NCI-H146 treated with DMSO at 0.1 percent for 48 hours (cell line): ENCODE measurements at regions not wholly inside any gene's neighbourhood (a gene's known extent, or its start where the extent isn't known, plus 50 kb on each side); places are given as distances from the start of the nearest gene placed in this dataset.

Experiments used
- DNase-seq: peaks from one replicate; lab custom pipeline; 2025; ENCODE audit not compliant: unreplicated experiment; lab: John Stamatoyannopoulos, UW

- DNase-seq, result no peak
Measured at GRCh38 chr4:171202908-171203307, 610.3 kb upstream of the GALNTL6 start.

GRCh38 chr4:171186700-171187099, 626.5 kb upstream of the GALNTL6 start:
- DNase-seq, result no peak

- no peak for DNase-seq
Measured at GRCh38 chr4:171181090-171181489, 632.1 kb upstream of the GALNTL6 start.

- DNase-seq, result no peak
Measured at GRCh38 chr4:171170671-171171070, 642.5 kb upstream of the GALNTL6 start.

GRCh38 chr4:171169396-171169795, 643.8 kb upstream of the GALNTL6 start:
- DNase-seq, result no peak

GRCh38 chr4:171162478-171162877, 650.7 kb upstream of the GALNTL6 start:
- no peak for DNase-seq

- DNase-seq, result no peak
Measured at GRCh38 chr4:171157462-171158082, 655.6 kb upstream of the GALNTL6 start.

- no peak for DNase-seq
Measured at GRCh38 chr4:171142639-171143038, 670.6 kb upstream of the GALNTL6 start.

- DNase-seq, result no peak
Measured at GRCh38 chr4:171142045-171142444, 671.2 kb upstream of the GALNTL6 start.

- DNase-seq, result no peak
Measured at GRCh38 chr4:171130256-171130801, 682.9 kb upstream of the GALNTL6 start.

- DNase-seq, result no peak
Measured at GRCh38 chr4:171118091-171118490, 695.1 kb upstream of the GALNTL6 start.

- no peak for DNase-seq
Measured at GRCh38 chr4:171117457-171117856, 695.7 kb upstream of the GALNTL6 start.

GRCh38 chr4:171101845-171102244, 711.4 kb upstream of the GALNTL6 start:
- no peak for DNase-seq

GRCh38 chr4:171087089-171087488, 726.1 kb upstream of the GALNTL6 start:
- no peak for DNase-seq

- no peak for DNase-seq
Measured at GRCh38 chr4:171067422-171067821, 745.8 kb upstream of the GALNTL6 start.

GRCh38 chr4:171049380-171049779, 763.8 kb upstream of the GALNTL6 start:
- DNase-seq, result no peak

- no peak for DNase-seq
Measured at GRCh38 chr4:171042989-171043524, 770.1 kb upstream of the GALNTL6 start.

- DNase-seq, result no peak
Measured at GRCh38 chr4:171035909-171036308, 777.3 kb upstream of the GALNTL6 start.

GRCh38 chr4:171031338-171031737, 781.9 kb upstream of the GALNTL6 start:
- DNase-seq, result no peak

GRCh38 chr4:171025776-171026175, 787.4 kb upstream of the GALNTL6 start:
- DNase-seq, result no peak

- no peak for DNase-seq
Measured at GRCh38 chr4:171025343-171025742, 787.9 kb upstream of the GALNTL6 start.

- DNase-seq, result no peak
Measured at GRCh38 chr4:171024720-171025303, 788.4 kb upstream of the GALNTL6 start.
